ENCODE measurements at regions not wholly inside any gene's neighbourhood (a gene's known extent, or its start where the extent isn't known, plus 50 kb on each side); places are given as distances from the start of the nearest gene placed in this dataset.
"Not testable (repeated sequence)": the region's sequence is repeated elsewhere in the genome, so short reads cannot be mapped to it uniquely, and the experiment has no call there.

DNA sequence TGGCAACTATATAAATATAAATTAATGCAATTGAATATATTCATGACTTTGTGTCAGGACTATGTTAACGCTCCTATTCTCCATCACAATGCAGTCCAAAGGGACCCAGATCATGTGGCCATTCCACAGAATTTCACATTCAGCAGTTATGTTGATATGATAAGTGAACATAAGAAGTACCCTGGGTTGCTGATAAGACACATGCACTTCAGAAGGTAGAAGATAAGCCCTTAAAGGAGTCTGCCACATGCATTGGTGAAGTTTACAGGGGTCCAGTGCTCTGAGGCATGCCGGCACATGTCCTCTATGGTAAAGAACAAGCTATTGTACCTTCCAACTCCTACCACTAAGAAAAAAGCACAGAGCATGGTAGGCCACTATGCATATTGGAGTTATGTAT, 76.4 kb downstream of the PHAX start:
- peak; percentile 22 for DNase-seq

DNA sequence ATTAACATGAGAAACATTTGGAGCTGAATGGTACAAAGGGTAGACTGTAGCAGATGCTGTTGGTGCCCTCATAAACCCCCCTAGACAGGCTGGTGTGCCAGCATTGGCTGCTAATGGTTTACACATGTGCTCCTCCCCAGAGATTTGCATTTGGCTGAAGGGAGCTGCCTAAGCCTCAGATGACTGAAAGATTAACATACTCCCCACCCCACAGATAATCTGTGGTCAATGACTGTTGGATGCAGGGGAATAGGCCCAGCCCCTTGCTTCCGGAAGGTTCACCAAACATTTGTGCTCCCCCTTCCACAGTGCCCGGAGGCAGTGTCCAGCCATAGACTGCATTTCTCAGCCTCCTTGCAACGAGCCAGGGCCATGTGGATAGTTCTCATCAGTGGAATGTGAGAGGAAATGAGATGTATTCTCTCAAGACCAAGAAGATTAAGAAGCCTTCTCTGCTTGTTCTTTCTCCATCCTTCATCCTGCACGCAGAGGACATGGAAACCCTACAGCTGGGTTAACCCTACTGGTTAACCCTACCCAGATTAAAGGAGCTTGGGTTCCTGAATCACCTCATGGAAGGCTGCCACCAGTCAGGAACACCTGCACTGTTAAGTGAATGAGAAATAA, 79.6 kb downstream of the PHAX start:
- DNase-seq, result peak; percentile 64

DNA sequence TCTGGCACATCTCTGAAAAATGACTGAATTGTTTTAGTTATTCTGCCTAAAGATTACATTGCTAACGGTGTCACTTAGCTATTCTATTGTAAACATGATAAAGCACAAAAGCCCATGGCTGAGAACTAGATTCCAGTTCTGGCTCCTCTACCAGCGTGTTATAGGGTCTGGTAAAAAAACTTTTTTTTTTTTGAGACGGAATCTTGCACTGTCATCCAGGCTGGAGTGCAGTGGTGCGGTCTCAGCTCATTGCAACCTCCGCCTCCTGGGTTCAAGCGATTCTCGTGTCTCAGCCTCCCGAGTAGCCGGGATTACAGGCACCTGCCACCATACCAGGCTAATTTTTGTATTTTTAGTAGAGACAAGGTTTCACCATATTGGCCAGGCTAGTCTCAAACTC, 80.6 kb downstream of the PHAX start:
- DNase-seq, result not testable (repeated sequence)

DNA sequence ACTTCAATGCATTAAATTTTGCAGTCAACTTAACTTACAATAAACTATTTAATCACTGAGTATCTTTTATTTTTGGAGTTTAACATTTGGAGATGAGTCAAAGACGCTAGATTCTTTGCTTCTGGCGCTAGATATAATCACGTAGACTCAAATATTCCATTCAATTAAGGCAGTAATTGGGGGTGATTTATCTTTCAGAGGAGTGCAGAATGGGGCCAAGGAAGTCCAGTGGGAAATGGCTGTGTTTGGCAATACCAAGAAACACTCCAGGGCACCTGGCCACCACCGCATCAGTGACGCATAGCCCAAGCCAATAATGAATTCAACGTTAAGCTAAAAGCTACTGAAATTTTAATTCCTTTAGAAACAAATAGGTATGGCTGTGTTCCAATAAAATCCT, 81.2 kb downstream of the PHAX start:
- DNase-seq, result no peak

DNA sequence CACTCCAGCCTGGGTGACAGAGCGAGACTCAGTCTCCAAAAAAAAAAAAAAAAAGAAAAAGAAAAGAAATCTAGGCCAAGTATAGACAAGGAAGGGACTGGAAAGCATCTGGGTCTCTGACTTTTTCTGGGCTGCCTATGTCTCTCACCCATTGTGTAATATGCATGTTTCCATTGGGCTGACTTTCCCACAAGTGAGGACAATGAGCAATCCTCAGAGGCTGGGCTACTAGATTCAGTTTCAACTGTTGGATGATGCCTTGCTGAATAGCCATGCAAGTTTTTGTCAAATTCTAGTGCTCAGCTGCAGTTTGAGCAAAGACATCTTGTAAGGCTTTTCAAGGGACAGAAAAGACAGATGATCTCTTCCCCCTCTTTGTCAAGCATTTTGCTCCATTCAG, 82.1 kb downstream of the PHAX start:
- DNase-seq, result no peak

DNA sequence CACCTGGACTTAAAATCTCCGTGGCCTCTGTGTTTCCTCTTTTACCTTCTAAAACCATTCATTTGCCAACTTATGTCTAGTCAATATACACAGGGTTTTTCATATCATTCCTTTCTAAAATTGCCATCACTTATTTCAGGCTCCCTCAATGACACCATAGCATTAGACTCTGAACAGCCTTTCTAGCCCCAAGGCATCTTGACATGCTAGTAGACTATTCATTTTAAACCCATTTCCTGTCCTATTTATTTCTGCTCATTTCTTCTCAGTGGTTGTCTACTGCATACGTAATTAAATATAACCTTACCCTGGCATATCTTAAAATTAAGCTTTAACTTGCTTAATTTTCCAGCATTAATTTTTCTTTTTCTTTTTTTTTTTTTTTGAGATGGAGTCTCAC, 83.2 kb downstream of the PHAX start:
- no peak for DNase-seq

DNA sequence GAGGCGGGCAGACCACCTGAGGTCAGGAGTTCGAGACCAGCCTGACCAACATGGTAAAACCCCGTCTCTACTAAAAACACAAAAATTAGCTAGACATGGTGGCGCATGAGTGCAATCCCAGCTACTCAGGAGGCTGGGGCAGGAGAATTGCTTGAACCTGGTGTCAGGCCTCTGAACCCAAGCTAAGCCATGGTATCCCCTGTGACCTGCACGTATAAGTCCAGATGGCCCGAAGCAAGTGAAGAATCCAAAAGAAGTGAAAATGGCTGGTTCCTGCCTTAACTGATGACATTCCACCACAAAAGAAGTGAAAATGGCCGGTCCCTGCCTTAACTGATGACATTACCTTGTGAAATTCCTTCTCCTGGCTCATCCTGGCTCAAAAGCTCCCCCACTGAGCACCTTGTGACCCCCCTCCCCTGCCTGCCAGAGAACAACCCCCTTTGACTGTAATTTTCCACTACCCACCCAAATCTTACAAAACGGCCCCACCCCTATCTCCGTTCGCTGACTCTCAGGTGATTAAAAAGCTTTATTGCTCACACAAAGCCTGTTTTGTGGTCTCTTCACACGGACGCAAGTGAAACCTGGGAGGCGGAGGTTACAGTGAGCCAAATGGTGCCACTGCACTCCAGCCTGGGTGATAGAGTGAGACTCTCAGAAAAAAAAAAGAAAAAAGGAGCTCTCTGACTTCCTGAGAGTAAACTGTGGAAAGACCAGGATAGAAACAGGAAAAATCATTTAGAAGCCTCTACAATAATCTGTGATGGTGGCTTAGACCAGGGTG, 84.1 kb downstream of the PHAX start:
- DNase-seq, result not testable (repeated sequence)

DNA sequence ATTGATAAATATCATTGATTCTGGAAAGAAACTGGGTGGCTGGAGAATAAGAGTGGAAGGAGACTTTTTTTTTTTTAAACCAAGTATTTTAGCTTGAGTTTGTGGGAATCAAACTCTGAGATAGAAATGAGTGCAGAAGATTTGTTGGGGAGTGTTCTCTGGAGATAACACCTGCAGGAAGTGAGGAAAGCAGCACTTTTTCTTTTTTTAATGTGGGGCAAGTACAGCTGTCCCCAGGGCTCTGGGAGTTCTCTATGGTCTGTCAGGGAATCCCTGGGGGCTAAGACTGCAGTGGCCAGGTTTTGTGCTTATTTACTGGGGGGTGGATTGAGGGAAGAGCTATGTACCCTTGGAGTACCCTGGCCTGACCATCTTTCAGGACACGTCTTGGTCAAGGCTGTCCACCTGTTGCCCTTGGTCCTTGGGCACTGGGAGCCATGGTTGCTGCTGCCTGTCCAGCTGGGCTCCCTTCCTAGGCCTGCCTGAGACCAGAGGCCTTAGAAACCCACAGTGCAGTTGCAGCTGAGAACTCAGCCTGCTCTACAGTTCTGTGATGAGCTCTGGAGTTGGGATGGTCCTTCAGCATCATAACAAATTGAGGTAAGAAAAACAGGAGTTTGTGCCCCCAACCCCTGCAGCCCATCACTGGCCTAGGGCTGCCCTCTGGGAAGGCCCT, 85.8 kb downstream of the PHAX start:
- DNase-seq, result peak; percentile 0

DNA sequence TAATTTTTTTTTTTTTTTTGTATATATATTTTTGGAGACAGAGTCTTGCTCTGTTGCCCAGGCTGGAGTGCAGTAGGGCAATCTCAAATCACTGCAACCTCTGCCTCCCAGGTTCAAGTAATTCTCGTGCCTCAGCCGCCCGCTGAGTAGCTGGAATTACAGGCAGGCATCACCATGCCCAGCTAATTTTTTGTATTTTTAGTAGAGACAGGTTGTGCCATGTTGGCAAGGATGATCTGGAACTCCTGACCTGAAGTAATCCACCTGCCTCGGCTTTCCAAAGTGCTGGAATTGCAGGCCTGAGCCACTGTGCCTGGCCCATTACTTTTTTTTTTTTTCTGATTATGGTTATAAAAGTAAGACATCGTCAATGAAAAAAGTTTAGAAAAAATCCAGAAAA, 84.0 kb upstream of the LMNB1 start:
- no peak for DNase-seq

DNA sequence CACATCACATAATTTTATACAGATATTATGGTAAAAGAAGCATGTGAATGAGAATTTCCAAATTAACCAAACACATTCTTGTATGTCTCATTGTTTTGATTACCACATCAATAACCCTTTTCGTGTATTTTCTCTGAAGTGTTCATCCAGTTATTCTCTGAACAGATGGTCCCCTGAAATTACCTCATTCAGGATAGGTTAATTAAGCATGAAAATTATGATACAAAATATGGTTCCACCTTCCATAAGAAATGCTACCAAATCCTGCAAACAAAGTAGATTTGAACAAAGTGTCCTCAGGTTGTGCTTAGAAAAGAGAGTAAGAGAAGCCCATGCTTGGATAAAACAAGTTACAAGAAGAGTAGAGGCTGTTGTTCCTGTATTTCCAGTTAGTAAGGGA, 83.1 kb upstream of the LMNB1 start:
- DNase-seq, result no peak

DNA sequence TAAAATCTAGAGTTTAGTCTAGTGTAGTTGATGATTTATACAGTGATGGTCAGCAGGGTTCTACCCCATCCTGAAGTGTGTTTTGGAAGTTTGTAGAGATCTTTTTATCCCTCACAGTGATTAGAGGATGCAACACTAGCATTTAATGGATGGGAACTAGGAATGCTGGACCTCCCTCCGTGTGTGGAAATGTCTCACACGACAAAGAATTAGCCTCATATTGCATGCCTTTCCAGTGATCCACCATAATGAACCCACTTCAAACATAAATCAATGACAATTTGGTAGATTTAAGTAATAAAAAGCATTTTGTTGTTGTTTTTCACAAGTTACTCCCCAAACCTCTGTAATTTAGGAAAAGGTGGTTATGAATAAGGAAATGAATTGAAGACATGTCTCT, 82.5 kb upstream of the LMNB1 start:
- DNase-seq, result no peak

DNA sequence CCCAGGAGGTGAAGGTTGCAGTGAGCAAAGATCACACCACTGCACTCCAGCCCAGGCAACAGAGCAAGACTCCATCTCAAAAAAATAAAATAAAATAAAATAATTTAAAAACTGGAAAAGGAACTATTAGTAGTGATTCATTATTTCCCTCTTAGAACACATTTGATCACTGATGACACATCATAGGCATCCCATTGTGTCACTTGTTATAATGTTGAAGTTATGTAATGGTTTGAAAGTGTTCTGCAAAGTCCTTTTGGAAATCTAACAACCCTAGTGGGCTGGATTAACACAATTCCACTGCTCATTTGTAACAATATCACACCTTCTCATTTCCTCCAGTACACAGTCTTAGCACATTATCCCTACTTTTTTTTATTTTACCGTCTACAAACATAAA, 81.8 kb upstream of the LMNB1 start:
- DNase-seq, result no peak

DNA sequence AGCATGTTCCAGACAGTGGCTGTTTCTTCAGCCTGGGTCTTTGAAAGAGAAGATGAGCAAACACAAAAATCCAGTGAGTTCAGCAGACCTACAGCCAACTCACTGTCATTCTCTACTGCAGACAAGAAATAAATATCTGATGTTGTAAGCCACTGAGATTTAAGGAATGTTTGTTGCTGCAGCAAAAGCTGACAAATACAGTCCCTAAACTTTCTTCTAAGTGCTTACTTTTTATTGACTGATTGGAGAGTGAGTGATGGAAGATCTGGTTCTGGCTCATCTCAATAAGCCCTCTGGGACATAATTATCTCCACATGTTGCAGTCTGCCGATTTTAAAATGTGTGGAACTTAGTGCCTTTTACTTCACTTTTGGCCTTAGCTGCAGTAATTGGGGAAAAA, 69.9 kb upstream of the LMNB1 start:
- DNase-seq, result no peak

DNA sequence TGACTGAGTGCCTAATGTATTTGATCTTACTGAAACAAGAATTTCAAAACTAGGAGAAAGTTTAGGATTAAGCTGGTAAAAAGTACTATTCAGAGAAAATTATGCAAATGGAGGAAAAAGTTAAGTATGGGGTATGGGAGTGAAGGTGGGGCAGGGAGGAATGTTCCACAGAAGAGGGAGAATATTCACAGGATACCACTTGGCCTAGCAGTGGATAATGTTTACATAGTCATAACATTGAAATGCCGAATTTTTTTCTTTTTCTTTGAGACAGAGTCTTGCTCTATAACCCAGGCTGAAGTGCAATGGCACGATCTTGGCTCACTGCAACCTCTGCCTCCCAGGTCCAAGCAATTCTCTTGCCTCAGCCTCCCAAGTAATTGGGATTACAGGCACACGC, 61.2 kb upstream of the LMNB1 start:
- DNase-seq, result no peak

DNA sequence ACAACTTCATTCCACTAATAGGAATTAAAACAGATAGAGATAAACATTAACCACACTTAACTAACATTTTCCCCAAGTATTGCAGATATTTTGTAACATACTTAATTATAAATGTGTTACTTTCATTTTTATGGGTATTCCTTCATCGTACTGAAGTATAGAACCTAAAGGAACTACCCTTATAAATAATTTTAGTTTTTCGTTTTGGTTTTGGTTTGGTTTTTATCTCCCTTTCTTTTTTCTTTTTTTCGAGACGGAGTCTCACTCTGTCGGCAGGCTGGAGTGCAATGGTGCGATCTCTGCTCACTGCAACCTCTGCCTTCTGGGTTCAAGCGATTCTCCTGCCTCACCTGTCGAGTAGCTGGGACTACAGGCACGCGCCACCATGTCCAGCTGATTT, 60.1 kb upstream of the LMNB1 start:
- DNase-seq, result no peak

DNA sequence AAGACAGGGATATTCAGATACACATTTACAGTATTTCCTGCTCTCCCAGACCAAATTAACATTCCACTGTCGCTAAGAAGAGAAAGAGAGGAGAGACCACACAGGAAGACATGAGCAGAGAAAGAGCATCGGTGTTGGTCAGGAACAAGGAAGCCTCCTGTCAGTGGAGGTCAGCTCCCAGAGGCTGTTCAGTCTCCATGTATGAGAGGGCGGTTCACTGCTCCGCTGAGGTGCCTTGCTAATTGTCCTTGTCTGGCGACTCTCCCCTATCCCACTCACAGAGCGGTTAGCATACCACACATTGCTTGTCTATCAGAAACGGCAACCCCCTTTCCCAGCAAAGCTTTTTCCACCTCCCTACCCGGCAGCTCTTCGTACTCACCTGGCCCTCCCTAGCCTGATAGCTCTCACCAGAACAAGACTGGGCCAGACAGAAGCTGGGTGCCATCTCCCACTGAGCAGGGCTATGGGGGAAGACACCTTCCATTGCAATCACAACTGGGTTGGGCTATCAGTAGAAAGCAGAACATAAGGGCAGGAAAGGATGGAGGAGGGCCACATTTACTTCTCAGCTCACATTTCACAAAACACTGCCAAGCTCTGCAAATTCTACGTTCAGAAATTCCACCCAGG, 58.6 kb upstream of the LMNB1 start:
- DNase-seq, result no peak

DNA sequence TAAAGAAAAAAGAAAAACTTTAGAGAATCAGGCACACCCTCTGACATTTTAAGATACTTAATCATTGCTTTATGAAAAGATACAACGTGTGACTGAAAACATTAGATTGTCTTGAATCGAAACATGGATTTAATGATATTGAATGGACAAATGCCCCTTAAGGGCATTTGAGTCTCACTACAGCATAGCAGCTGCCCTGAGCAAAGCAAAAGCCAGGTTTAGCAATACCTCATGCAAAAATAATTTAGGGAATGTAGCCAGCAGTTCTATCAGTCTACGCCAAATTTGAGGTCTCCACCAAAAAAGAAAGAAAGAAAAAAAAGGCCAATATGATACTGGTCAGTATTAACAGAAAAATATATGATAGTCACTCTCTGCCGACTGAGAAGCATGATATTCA, 56.6 kb upstream of the LMNB1 start:
- DNase-seq, result no peak

DNA sequence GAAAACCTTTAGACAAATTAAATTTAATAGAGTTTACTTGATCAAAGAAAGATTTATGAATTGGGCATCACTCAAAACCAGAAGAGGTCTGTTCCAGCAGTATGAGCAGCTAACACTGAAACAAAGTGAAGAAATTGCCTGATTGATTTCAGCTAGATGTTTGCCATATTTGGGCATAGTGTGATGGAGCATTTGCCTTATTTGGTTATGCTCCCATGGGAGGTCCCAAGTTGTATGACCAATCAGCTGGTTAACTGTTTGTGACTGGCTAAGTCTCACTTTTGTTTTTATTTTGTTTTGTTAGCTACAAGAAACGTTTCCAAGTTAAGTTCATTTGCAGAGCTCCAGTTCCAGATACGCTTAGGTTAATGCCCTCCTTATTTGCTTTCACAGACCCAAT, 53.3 kb upstream of the LMNB1 start:
- DNase-seq, result no peak

All from OCI-M1 (cell line).